Fibroblast of pulmonary artery (primary cell): ENCODE measurements at regions not wholly inside any gene's neighbourhood (a gene's known extent, or its start where the extent isn't known, plus 50 kb on each side); places are given as distances from the start of the nearest gene placed in this dataset.

Experiments
- DNase-seq: peaks from one replicate; pipeline ENCODE4 v3.0.0-alpha.2; 2010; ENCODE audit warnings: low read depth
- H3K4me3 ChIP-seq: replicated peaks from 2 replicates; pipeline ENCODE4 v1.5.1; 2011; ENCODE audit warnings: low read depth, mild to moderate bottlenecking, control low read depth, low read length, moderate library complexity
- TF ChIP-seq, protein P1 (sequence below): IDR thresholded peaks from 2 replicates; pipeline ENCODE4 v1.5.1; 2011; ENCODE audit warnings: mild to moderate bottlenecking, control low read depth, low read length, inconsistent platforms; ENCODE audit errors: missing control alignments

DNA sequence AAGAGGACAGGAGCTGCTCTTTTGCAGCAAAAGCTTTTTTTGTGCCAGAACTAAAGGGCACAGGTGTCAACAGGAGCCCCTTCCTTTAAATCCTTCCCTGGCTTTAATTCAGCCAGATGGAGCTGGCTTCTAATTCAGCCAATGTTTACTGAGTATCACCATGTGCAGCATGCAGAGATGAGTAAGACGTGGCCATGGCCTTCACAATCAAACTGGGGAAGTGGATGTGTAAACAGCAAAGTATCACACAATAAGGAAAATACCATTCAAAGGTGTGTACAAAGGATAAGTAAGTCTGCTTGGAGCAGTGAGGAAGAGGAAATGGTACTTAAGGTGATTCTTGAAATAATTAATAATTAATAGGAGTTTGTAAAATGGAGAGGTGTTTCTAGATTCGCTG lies 243.4 kb downstream of the NXPE2 start:
- no peak overlapping the region for H3K4me3 ChIP-seq
- TF ChIP-seq, protein P1, sequence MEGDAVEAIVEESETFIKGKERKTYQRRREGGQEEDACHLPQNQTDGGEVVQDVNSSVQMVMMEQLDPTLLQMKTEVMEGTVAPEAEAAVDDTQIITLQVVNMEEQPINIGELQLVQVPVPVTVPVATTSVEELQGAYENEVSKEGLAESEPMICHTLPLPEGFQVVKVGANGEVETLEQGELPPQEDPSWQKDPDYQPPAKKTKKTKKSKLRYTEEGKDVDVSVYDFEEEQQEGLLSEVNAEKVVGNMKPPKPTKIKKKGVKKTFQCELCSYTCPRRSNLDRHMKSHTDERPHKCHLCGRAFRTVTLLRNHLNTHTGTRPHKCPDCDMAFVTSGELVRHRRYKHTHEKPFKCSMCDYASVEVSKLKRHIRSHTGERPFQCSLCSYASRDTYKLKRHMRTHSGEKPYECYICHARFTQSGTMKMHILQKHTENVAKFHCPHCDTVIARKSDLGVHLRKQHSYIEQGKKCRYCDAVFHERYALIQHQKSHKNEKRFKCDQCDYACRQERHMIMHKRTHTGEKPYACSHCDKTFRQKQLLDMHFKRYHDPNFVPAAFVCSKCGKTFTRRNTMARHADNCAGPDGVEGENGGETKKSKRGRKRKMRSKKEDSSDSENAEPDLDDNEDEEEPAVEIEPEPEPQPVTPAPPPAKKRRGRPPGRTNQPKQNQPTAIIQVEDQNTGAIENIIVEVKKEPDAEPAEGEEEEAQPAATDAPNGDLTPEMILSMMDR, result no peak
- no peak for DNase-seq

DNA sequence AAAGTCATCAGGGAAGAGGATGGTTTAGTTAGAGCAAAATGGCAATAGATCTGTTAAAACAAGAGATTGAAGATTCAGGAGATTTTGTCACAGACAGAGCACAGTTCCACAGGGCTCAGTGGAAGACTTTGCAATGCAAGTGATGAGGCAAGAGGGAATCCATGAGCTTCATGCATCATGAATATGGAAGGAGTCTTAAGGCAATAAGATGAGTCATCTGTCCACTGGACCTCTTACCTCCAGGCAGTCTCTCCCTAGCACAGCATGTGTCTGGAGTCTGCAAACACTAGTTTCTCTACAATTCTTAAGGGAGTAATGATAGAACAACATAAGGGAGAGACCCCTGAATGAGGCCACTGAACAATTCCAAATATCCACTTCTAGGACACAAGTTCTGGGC lies 245.7 kb downstream of the NXPE2 start:
- DNase-seq, result no peak
- no peak overlapping the region for H3K4me3 ChIP-seq
- TF ChIP-seq, protein P1, result no peak

DNA sequence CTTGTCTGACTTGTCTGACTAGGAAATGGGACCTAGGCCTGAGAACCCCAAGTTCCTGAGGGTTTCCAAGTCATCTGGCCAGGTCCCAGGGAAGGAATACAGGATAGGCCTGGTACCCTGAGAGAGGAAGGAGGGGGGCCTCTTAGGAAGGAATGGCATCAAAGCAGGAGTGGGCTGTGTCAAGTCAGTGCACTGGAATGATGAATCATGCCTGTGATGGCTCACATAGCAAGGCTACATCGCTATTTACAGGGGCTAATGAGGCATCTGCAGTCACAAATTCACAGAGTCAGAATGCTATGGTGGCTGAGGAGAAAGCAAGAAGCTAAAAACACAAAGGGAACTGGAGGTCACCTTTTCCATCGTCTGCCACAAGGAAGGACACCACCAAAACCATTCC lies 247.3 kb downstream of the NXPE2 start:
- no peak overlapping the region for H3K4me3 ChIP-seq
- no peak for DNase-seq
- TF ChIP-seq, protein P1, result no peak

DNA sequence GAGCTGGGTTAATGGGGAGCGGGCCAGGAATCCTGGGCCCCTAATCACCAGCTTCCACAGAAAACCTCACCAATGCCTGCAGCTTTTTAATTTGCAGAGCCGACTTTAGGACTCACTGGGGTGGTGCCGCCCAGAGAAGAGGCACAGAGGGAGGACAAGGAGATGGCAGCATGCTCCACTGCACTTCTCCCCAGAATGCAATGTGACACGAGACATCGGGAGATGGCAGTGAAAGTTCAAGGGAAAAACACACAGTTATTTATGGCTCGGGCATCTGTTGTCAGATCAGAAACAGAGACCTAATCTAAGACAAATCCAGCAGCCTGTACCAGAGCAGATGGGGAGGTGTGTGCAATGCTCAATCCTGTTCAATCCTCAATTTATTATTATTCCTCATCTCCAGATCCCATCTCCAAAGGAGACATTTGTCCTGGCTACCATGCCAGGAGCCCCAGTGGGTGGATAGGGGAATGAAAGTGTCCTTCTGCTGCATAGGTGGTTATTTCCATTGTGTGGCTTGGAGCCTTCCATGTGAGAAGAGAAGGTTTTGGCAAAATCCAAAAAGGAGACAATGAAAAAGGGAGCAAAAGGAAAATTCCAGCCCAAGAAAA lies 250.0 kb downstream of the NXPE2 start:
- H3K4me3 ChIP-seq, result no peak overlapping the region
- TF ChIP-seq, protein P1, result no peak
- DNase-seq, result no peak

DNA sequence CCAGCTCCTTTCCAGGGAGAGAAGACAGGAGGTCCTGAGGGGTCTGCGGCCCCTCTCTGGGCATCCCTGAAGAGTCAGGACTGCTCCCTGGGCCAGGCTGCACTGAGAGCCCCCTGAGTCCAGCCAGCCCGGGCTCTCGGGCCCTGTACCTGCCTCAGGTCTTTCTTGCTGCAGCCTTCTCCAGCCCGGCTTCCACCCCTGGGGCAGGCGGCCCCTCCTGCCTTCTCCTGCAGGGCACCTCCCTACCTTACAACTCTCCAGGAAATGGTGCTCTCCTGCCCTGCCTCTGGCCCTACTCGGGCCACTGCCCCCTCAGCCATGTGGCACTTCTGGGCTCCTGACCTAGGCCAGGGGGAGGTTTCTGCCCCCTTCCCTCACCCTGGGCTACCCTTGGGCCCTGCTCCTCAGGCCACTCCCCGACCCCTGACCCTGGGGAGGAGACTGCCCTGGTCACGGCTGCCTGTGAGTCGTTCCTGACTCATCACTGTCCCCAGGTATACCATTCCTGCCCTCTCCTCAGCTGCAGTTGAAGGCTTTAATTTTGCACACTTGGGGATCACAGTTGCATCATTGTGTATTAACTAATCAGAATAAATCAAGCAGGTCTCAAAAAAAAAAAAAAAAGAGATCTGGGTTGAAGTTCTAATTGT lies 251.1 kb downstream of the NXPE2 start:
- no peak for DNase-seq

DNA sequence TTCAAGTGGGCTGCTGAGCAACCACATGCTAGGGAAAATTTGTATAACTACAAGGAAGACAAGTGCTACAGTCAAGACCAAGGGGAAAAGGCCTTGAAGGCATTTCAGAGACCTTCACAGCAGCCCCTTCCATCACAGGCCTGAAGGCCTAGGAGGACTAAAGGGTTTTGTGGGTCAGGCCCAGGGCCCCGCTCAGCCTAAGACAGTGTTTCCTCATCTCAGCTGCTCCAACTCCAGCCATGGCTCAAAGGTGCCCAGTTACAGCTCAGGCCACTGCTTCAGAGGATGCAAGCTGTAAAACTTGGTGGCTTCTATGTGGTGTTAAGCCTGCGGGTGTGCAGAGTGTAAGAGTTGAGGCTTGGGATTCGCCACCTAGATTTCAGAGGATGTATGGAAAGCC lies 260.5 kb downstream of the NXPE2 start:
- TF ChIP-seq, protein P1, result no peak
- no peak overlapping the region for H3K4me3 ChIP-seq
- no peak for DNase-seq

More for the DNA sequence above, 251.1 kb downstream of the NXPE2 start:
- no peak overlapping the region for H3K4me3 ChIP-seq
- TF ChIP-seq, protein P1, result no peak

DNA sequence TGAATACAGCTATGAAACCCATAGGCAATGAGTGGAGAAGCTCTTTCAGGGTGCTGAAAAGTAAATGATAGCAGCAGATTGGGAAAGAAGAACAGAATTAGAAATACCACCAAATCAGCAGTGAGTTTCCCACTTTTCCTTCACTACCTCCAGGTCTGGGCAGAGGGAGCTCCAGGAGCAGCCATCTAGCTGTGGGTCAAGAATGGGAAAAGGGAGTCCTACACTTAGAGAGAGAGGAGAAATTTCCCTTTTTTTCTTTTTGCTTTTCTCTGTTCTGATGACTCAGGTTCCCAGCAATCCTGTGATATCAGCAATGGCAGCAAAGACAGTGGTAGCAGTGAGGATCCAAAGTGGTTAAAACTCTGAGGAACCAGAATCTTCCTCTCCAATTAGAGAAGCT lies 263.9 kb downstream of the NXPE2 start:
- DNase-seq, result no peak
- no peak overlapping the region for H3K4me3 ChIP-seq
- TF ChIP-seq, protein P1, result no peak
